DMS53 treated with DMSO at 0.1 percent for 48 hours (cell line): ENCODE measurements at regions not wholly inside any gene's neighbourhood (a gene's known extent, or its start where the extent isn't known, plus 50 kb on each side); places are given as distances from the start of the nearest gene placed in this dataset.
"Not testable (repeated sequence)": the region's sequence is repeated elsewhere in the genome, so short reads cannot be mapped to it uniquely, and the experiment has no call there.

Experiments
- DNase-seq: peaks from one replicate; lab custom pipeline; 2025; ENCODE audit not compliant: unreplicated experiment; lab: John Stamatoyannopoulos, UW

DNA sequence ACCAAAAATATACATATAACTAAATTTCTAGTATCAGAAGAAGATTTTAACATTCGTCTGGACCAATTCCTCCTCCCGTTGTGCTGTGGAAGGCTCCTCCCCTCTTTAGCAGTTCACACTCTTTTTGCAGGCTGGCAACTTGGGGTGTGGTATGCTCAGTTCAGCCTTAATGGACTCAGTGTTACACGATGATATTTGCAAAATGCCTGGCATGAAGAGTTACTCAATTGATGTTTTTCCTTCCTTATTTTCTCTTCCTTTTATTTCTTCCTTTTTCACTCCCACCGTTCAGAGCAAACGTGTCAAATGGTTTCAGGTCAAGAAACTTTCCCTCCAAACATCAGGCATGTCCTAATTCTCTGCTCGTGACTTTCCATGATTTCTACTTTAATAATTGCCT, 248.3 kb downstream of the PHF14 start:
- no peak for DNase-seq

DNA sequence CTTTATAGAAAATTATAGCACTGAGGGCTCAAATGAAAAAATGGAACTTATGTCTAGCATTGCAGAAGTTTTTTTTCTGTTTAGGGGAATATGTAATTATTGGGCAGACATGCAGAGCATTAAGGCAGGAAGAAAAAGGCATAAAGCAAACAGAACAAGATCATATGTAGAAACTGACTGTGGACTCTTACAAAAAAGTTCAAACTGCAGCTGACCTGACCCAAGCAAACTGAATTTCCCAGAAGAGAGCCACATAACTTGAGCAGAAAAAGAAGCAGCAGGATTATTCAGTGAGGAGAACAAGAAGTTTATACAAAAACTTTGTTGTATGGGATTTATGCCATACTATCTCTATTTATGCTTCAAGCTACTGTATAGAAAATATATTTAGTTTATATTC, 250.9 kb downstream of the PHF14 start:
- DNase-seq, result no peak

DNA sequence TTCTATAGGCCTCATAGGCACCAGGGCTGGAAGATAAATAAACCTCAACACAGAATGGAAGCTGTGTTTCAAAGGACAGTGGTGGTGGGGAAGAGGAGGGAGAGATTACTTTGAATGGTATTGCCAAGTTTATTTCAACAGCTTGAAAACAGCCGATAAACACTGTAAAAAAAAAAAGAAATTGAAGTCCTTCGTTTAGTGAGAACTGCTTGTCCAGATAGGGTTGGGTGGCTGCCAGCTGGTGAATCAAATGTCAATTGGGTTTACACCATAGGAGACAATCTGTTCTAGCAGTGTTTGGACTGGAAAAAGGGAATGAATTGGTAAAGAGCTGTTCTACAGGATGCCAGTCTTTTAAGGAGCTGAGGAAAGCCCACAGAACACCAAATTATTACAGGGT, 254.8 kb downstream of the PHF14 start:
- DNase-seq, result no peak

DNA sequence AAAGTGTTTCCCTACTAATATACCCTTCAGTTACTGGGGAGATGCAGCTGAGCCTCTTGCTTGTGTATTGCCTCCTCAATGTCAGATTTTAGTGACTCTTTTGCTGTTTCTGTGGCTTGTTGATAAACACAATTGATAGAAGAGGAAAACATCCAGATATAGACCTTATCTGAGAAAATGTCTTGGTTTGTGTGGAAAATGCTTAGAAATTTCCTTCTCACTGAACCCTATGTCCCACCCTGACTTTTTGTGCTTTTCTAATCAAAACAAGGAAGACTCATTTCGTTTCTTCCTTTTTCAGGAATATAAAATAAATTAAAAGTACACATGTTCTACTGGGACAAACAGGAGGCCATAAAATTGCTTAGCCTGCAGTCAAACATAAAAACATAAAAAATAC, 257.5 kb downstream of the PHF14 start:
- DNase-seq, result no peak

- no peak for DNase-seq
Measured at GRCh38 chr7:11232462-11232861, 258.8 kb downstream of the PHF14 start.

- DNase-seq, result no peak
Measured at GRCh38 chr7:11233871-11234270, 260.2 kb downstream of the PHF14 start.

DNA sequence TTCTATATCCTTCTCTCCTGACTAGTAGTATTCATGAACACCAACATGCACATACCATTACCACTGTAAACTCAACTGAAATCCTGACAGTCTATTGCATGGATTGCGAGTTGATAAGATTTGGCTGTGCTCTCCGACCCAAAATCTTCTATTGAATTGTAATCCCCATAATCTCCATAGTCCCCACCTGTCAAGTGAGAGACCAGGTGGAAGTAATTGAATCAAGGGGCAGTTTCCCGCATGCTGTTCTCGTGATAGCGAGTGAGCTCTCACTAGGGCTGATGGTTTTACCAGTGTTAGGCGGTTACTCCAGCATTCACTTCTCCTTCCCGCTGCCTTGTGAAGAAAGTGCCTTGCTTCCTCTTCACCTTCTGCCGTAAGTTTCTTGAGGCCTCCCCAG, 261.8 kb downstream of the PHF14 start:
- DNase-seq, result no peak

- DNase-seq, result no peak
Measured at GRCh38 chr7:11236680-11237079, 263.0 kb downstream of the PHF14 start.

DNA sequence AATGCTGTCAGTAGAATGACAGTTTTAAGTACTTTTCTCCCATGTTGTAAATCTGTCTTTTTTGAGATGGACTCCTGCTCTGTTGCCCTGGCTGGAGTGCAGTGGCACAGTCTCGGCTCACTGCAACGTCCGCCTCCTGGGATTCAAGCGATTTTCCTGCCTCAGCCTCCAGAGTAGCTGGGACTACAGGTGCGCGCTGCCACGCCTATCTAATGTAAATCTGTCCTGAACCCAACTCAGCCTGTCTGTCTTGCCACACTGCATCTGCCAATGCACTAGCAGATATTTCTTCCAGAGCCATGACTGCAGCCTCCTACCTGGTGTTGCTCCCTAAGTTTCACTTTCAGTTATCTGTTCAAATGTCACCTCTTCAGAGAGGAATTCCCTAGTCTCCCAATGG, 264.1 kb downstream of the PHF14 start:
- peak; percentile 80 for DNase-seq

DNA sequence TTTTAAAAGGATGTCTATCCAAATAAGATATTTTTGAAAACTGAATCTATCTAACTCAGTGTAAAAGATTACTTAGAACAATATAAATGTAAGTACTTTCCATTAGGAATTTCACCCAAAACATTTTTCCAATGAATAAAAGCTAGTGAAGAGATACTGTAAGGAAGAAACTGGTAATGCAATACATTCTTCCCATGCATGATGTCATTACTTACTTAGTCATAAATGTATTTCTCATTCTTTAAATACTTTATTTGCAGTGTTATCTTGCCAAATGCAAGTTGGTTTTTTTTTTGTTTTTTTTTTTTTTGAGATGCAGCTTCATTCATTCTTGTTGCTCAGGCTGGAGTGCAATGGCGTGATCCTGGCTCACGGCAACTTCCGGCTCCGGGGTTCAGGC, 265.6 kb downstream of the PHF14 start:
- no peak for DNase-seq

DNA sequence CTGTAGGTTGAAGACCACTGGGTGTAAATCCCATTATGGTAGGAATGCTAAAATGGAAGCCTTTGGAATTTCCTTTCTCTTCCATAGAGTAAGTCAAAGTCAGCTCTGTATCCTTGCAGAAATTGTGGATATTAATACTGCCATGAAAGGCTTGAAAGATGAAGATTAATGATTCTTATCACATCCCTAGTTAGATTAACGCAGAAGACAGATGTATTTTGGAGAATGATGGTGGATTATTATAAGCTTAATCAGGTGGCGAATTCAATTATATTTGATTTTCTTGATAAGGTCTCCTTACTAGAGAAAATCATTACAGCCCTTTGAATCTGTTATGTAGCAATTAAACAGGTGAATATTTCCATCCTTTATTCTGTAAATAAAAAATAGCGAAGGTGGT, 270.1 kb downstream of the PHF14 start:
- no peak for DNase-seq

- DNase-seq, result no peak
Measured at GRCh38 chr7:11244149-11244548, 270.5 kb downstream of the PHF14 start.

DNA sequence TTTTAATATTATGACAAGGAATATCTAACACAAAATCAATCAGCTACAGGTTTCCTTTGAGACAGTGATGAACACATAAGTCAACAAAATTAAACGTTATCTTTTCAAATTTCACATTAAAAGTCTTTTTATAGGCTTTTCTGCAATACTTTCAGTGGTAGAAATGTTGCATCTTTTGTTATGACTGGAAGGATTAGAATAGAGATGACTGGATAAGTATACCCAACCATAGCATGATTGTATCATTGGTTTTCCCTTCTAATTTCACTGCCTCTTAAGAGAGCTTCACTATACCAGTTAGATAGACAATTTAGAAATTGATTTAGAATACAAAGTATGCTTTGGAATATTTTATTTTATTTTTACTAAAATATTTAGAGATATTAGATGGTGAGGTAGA, 273.9 kb downstream of the PHF14 start:
- DNase-seq, result no peak

- DNase-seq, result no peak
Measured at GRCh38 chr7:11251436-11251835, 277.8 kb downstream of the PHF14 start.

- DNase-seq, result no peak
Measured at GRCh38 chr7:11252011-11252607, 278.4 kb downstream of the PHF14 start.

DNA sequence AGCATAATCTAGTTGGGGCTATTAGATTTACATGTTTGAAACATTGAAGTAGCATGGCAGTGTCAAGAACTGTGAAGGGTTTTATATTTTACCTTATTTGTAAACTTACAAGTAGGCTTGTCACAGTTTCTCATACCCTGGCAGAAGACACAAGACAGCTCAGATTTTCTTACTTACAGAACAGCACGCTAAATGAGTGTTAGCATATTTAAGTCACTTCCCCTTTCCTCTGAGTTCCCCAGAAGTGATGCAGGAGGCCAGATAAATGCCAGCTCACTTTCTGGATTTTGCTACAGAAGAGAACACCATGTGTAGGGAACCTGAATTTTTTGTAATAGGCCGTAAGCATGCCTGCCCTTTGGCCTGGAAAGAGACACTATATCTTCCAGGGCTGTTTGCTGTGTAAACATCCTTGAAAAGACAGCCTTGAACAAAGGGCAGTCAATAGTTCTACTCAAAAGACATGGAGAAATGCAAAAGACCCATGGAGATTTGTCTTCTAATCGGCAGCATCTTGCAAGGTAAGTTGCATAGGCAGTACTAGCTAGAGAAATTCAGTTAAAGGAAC, 279.1 kb downstream of the PHF14 start:
- DNase-seq, result peak; percentile 8

DNA sequence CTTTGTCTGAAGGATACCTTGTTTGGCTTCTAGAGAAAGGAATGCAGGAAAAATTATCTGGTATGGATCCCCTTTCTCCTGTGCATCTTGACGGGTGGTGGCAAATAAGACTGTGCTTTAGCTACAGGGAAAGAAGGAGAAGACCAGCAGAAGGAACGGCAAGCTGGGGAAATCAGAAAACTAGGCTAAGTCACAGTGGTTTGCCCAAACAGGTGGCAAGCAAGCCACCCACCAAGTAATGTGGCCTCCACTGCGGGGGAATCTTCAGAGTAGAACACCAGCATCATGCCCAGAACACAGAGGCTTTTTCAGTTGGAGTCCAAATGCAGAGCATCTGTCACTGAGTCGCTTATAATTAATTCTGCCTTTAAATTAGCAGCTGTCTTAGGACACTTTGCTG, 282.8 kb downstream of the PHF14 start:
- no peak for DNase-seq

DNA sequence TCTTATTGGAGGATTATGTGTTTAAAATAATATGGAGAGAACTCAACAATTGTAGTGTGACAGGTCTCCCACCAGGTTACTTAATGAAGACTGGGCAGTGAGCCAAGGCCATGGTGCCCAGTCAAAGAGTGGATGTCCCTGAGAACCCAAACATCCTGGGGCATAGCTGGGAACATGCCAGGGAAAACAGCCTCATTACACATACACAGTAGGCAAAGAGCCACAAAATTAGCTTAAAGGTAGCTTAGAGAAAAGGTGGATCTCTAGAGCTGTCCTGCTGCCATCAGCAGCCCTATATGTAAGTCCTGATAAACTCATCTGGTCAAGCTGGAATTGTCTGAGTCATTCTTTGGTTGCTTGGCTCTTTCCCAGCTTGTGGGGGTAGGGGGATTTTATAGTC, 287.8 kb downstream of the PHF14 start:
- DNase-seq, result peak; percentile 77

- DNase-seq, result no peak
Measured at GRCh38 chr7:11266101-11266500, 292.4 kb downstream of the PHF14 start.

- DNase-seq, result no peak
Measured at GRCh38 chr7:11272352-11272751, 298.7 kb downstream of the PHF14 start.

DNA sequence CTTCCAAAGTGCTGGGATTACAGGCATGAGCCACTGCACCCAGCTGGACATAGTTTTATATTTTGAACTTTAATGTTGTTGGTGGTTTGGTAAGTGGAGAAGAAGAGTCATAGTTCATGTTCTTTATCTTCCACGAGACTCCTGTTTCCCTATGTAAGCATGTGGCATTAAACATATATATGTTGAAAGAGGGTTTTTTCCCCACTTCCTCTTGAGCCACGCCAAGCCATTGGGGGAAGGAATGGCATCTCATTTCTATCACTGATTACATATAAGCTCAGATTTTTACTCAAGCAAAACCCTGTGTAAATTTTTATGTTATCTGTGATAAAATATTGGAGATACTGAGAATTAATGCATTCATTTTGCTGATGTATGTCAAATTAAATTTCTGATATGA, 300.4 kb downstream of the PHF14 start:
- no peak for DNase-seq

DNA sequence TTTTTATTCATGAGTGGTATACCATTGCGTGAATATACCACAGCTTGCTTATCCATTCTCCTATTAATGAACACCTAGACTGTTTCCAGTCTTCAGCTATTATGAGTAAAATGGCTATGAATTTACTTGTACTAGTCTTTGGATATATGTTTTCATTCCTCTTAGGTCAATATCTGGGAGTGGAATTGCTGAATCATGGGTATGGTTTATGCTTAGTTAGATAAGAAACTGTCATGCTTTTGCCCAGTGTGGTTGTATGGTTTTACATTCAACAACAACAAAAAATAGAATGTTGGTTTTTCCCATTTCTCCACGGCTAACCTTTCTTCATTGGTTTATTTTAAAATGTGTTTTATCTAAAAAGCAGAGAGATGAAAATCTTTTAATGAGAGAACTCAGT, 308.3 kb downstream of the PHF14 start:
- DNase-seq, result no peak

DNA sequence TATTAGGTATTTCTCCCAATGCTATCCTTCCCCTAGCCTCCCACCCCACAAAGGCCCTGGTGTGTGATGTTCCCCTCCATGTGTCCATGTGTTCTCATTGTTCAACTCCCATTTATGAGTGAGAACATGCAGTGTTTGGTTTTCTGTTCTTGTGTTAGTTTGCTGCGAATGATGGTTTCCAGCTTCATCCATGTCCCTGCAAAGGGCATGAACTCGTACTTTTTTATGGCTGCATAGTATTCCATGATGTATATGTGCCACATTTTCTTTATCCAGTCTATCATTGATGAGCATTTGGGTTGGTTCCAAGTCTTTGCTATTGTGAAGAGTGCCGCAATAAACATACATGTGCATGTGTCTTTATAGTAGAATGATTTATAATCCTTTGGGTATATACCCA, 309.9 kb downstream of the PHF14 start:
- DNase-seq, result not testable (repeated sequence)
